GM12878 (cell line): ENCODE measurements at regions not wholly inside any gene's neighbourhood (a gene's known extent, or its start where the extent isn't known, plus 50 kb on each side); places are given as distances from the start of the nearest gene placed in this dataset.

Experiments used
- ATAC-seq: fragments of 200-7000 bp; cut with Tn5 transposase; 3 replicates; pipeline ENCODE4 v1.9.1; 2020; ENCODE audit warnings: mild to moderate bottlenecking, moderate library complexity
- BruUV-seq: library from RNA; stranded (reverse); fragments of 400-500 nt; replicated peaks from 2 replicates; lab custom pipeline; 2021; lab: Mats Ljungman, UMichigan
- CTCF ChIA-PET: fragments of 300-600 bp; sonication (Branson Sonifier 250); formaldehyde crosslinking; extraction: SDS; loops from one replicate; lab custom pipeline; 2021; ENCODE audit warnings: inconsistent platforms; lab: Yijun Ruan, JAX
- POLR2A ChIA-PET: fragments of 350-600 bp; formaldehyde crosslinking; extraction: SDS; loops from one replicate; lab custom pipeline; 2021; ENCODE audit warnings: inconsistent platforms; lab: Charles Lee
- RAD21 ChIA-PET: fragments of 300-600 bp; sonication (Branson Sonifier 250); formaldehyde crosslinking; loops from one replicate; lab custom pipeline; 2023; ENCODE audit warnings: antibody characterized with exemption; ENCODE audit not compliant: unreplicated experiment; lab: Charles Lee
- SMC1A ChIA-PET: fragments of 300-600 bp; sonication (Branson Sonifier 250); formaldehyde crosslinking; loops from one replicate; lab custom pipeline; 2023; ENCODE audit not compliant: unreplicated experiment, uncharacterized antibody; lab: Charles Lee
- DNase-seq: peaks from one replicate; pipeline ENCODE4 v3.0.0-alpha.2; 2011; ENCODE audit warnings: low read depth, low spot score
- FAIRE-seq: peaks from 3 replicates; lab custom pipeline; 2011; peaks lifted over from hg19 to GRCh38; lab: Jason Lieb, UNC
- H2AFZ ChIP-seq: 2 replicates; pipeline ENCODE4 v1.6.0; 2011; ENCODE audit warnings: low read depth, low read length, control low read depth; ENCODE audit not compliant: control insufficient read depth
- H3K27ac ChIP-seq: 2 replicates; pipeline ENCODE4 v1.5.1; 2011; ENCODE audit warnings: control low read depth; ENCODE audit not compliant: control insufficient read depth, insufficient read depth
- H3K27me3 ChIP-seq, 2 experiments: replicated peaks in 1 of 2; 2 replicates each; pipeline versions ENCODE4 v1.6.0 to v1.6.1; 2011; ENCODE audit warnings: low read length in 1 of 2; ENCODE audit not compliant: control insufficient read depth in 2 of 2, insufficient read depth in 2 of 2
- H3K36me3 ChIP-seq, 2 experiments: 2 replicates each; pipeline ENCODE4 v1.5.1; 2011; ENCODE audit warnings: low read length in 1 of 2; ENCODE audit not compliant: control insufficient read depth in 2 of 2, insufficient read depth in 2 of 2
- H3K4me1 ChIP-seq: 2 replicates; pipeline ENCODE4 v1.6.1; 2011; ENCODE audit warnings: mild to moderate bottlenecking, low read length, moderate library complexity, mixed read lengths; ENCODE audit not compliant: control insufficient read depth, insufficient read depth
- H3K4me2 ChIP-seq: 2 replicates; pipeline ENCODE4 v1.6.0; 2011; ENCODE audit warnings: control low read depth; ENCODE audit not compliant: control insufficient read depth, insufficient read depth
- H3K4me3 ChIP-seq: fragments of 200-600 bp; sonication (generic); 2 replicates; pipeline ENCODE4 v1.5.1; 2016
- H3K79me2 ChIP-seq: 2 replicates; pipeline ENCODE4 v1.6.0; 2011; ENCODE audit warnings: low read length; ENCODE audit not compliant: control insufficient read depth, insufficient read depth
- H3K9ac ChIP-seq: 2 replicates; pipeline ENCODE4 v1.8.0; 2011; ENCODE audit warnings: low read length, control low read depth, mixed read lengths; ENCODE audit not compliant: control insufficient read depth, insufficient read depth
- H3K9me3 ChIP-seq: replicated peaks from 3 replicates; pipeline ENCODE4 v1.5.1; 2011; ENCODE audit warnings: mild to moderate bottlenecking, low read length; ENCODE audit not compliant: control insufficient read depth, insufficient read depth
- H4K20me1 ChIP-seq: 2 replicates; pipeline ENCODE4 v1.6.0; 2011; ENCODE audit not compliant: control insufficient read depth, insufficient read depth
- CEBPB ChIP-seq, 2 experiments: fragments of 150-350 bp in 1 of 2; IDR thresholded peaks; 2 replicates each; pipeline ENCODE4 v1.6.1; 2012 to 2014; ENCODE audit warnings: low read depth in 2 of 2, low read length in 2 of 2, borderline replicate concordance in 1 of 2, inconsistent platforms in 1 of 2
- CHD1 ChIP-seq: IDR thresholded peaks from 2 replicates; pipeline ENCODE4 v1.6.1; 2012; ENCODE audit warnings: low read depth, low read length, improper control_type of control experiment
- FOS ChIP-seq: IDR thresholded peaks from 3 replicates; pipeline ENCODE4 v1.6.1; 2011; ENCODE audit warnings: borderline replicate concordance; ENCODE audit not compliant: insufficient read length; ENCODE audit errors: extremely low read depth
- SIN3A ChIP-seq: IDR thresholded peaks from 2 replicates; pipeline ENCODE4 v1.6.1; 2012; ENCODE audit warnings: low read depth, low read length, improper control_type of control experiment
- SIX5 ChIP-seq: IDR thresholded peaks from 2 replicates; pipeline ENCODE4 v1.6.1; 2011; ENCODE audit warnings: mild to moderate bottlenecking, low read depth, low read length, moderate library complexity; ENCODE audit not compliant: severe bottlenecking
- SPI1 ChIP-seq: IDR thresholded peaks from 2 replicates; pipeline ENCODE4 v1.6.1; 2011; ENCODE audit warnings: low read depth, mild to moderate bottlenecking, low read length, moderate library complexity, borderline replicate concordance; ENCODE audit not compliant: insufficient read depth
- ZNF24 ChIP-seq: fragments of 450-650 bp; IDR thresholded peaks from 2 replicates; pipeline ENCODE4 v1.6.1; 2017; ENCODE audit warnings: antibody characterized with exemption, mild to moderate bottlenecking
- ZNF274 ChIP-seq: IDR thresholded peaks from one replicate; pipeline ENCODE4 v1.8.0; 2011; ENCODE audit not compliant: insufficient read length, insufficient read depth
- WGBS: methylation state at CpG from one replicate; pipeline ENCODE4 v1.1.6; 2016; ENCODE audit warnings: low lambda C conversion rate; ENCODE audit not compliant: insufficient replicate concordance, insufficient coverage; ENCODE audit errors: missing lambda C conversion rate; 5-methylcytosine and 5-hydroxymethylcytosine counted together
- in situ Hi-C: fragments of 300-500 bp; cut with MboI; formaldehyde crosslinking; loops from 9 replicates; pipeline ENCODE4 v1.14.3; 2018; ENCODE audit warnings: mixed read lengths
- intact Hi-C: fragments of 100-400 bp; cut with micrococcal nuclease; formaldehyde crosslinking; loops from one replicate; pipeline ENCODE4 v1.14.2; 2022; ENCODE audit not compliant: unreplicated experiment
- TF ChIP-seq, protein P1 (sequence below): fragments of 450-650 bp; IDR thresholded peaks from 2 replicates; pipeline ENCODE4 v1.6.1; 2017; ENCODE audit warnings: antibody characterized with exemption, mild to moderate bottlenecking, moderate library complexity
- TF ChIP-seq, protein P2 (sequence below): fragments of 450-650 bp; formaldehyde crosslinking; IDR thresholded peaks from 2 replicates; pipeline ENCODE4 v1.4.0; 2022; ENCODE audit warnings: mild to moderate bottlenecking, moderate library complexity
- TF ChIP-seq, protein P3 (sequence below): fragments of 450-650 bp; IDR thresholded peaks from 2 replicates; pipeline ENCODE4 v1.6.1; 2016; ENCODE audit warnings: mild to moderate bottlenecking
- TF ChIP-seq, protein P4 (sequence below): fragments of 450-650 bp; IDR thresholded peaks from 2 replicates; pipeline ENCODE4 v1.6.1; 2017; ENCODE audit warnings: mild to moderate bottlenecking, moderate library complexity

DNA sequence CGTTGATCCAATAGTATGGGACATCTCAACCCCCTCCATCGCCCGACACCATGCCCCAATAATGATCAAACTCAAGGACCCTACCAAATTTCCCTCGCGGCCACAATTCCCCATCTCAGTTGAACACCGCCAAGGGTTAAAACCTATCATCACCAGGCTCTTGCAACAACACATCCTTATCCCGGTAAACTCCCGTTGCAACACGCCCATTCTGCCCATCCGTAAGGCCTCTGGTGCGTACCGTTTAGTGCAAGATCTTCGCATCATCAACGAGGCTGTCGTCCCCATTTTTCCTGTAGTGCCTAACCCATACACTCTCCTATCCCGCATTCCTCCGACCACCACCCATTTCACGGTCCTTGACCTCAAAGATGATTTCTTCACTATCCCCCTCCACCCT, 960.5 kb downstream of the RPA4 start:
- POLR2A ChIA-PET, result no interaction called here
- no peaks in the 10 kb centered on the region for H3K79me2 ChIP-seq
- no peak overlapping the region for H2AFZ ChIP-seq
- H3K36me3 ChIP-seq, result no peaks in the 10 kb centered on the region
- BruUV-seq, result no TSS peak
- no peaks in the 10 kb centered on the region for H3K27me3 ChIP-seq
- FAIRE-seq, result no peak
- CTCF ChIA-PET, result no interaction called here
- no peaks in the 10 kb centered on the region for H3K4me1 ChIP-seq
- no peaks in the 10 kb centered on the region; the same call in 2 of the 3 replicates for H3K9me3 ChIP-seq
- 86% methylated on average over 18 of the region's 18 CpGs for WGBS
- RAD21 ChIA-PET, result no interaction called here
- DNase-seq, result no peak
- no peak overlapping the region for H3K9ac ChIP-seq
- SMC1A ChIA-PET, result no interaction called here
- in situ Hi-C loops, result no loop called here
- H4K20me1 ChIP-seq, result no peaks in the 10 kb centered on the region
- no peak overlapping the region for H3K4me2 ChIP-seq
- no peak overlapping the region for H3K4me3 ChIP-seq
- ATAC-seq, result no peak
- intact Hi-C loops, result no loop called here
- H3K27ac ChIP-seq, result no peak overlapping the region
- no peak for TF ChIP-seq ZNF24
- no peak for TF ChIP-seq SPI1
- TF ChIP-seq, protein P1, sequence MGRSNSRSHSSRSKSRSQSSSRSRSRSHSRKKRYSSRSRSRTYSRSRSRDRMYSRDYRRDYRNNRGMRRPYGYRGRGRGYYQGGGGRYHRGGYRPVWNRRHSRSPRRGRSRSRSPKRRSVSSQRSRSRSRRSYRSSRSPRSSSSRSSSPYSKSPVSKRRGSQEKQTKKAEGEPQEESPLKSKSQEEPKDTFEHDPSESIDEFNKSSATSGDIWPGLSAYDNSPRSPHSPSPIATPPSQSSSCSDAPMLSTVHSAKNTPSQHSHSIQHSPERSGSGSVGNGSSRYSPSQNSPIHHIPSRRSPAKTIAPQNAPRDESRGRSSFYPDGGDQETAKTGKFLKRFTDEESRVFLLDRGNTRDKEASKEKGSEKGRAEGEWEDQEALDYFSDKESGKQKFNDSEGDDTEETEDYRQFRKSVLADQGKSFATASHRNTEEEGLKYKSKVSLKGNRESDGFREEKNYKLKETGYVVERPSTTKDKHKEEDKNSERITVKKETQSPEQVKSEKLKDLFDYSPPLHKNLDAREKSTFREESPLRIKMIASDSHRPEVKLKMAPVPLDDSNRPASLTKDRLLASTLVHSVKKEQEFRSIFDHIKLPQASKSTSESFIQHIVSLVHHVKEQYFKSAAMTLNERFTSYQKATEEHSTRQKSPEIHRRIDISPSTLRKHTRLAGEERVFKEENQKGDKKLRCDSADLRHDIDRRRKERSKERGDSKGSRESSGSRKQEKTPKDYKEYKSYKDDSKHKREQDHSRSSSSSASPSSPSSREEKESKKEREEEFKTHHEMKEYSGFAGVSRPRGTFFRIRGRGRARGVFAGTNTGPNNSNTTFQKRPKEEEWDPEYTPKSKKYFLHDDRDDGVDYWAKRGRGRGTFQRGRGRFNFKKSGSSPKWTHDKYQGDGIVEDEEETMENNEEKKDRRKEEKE, result no peak
- TF ChIP-seq CHD1, result no peak
- TF ChIP-seq, protein P2, sequence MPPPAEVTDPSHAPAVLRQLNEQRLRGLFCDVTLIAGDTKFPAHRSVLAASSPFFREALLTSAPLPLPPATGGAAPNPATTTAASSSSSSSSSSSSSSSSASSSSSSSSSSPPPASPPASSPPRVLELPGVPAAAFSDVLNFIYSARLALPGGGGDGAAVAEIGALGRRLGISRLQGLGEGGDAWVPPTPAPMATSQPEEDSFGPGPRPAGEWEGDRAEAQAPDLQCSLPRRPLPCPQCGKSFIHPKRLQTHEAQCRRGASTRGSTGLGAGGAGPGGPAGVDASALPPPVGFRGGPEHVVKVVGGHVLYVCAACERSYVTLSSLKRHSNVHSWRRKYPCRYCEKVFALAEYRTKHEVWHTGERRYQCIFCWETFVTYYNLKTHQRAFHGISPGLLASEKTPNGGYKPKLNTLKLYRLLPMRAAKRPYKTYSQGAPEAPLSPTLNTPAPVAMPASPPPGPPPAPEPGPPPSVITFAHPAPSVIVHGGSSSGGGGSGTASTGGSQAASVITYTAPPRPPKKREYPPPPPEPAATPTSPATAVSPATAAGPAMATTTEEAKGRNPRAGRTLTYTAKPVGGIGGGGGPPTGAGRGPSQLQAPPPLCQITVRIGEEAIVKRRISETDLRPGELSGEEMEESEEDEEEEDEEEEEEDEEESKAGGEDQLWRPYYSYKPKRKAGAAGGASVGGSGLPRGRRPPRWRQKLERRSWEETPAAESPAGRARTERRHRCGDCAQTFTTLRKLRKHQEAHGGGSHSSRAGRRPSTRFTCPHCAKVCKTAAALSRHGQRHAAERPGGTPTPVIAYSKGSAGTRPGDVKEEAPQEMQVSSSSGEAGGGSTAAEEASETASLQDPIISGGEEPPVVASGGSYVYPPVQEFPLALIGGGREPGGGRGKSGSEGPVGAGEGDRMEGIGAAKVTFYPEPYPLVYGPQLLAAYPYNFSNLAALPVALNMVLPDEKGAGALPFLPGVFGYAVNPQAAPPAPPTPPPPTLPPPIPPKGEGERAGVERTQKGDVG (CRISPR knock-in tag), result no peak
- TF ChIP-seq SIN3A, result no peak
- TF ChIP-seq, protein P3, sequence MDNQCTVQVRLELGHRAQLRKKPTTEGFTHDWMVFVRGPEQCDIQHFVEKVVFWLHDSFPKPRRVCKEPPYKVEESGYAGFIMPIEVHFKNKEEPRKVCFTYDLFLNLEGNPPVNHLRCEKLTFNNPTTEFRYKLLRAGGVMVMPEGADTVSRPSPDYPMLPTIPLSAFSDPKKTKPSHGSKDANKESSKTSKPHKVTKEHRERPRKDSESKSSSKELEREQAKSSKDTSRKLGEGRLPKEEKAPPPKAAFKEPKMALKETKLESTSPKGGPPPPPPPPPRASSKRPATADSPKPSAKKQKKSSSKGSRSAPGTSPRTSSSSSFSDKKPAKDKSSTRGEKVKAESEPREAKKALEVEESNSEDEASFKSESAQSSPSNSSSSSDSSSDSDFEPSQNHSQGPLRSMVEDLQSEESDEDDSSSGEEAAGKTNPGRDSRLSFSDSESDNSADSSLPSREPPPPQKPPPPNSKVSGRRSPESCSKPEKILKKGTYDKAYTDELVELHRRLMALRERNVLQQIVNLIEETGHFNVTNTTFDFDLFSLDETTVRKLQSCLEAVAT, result no peak
- TF ChIP-seq, protein P4, sequence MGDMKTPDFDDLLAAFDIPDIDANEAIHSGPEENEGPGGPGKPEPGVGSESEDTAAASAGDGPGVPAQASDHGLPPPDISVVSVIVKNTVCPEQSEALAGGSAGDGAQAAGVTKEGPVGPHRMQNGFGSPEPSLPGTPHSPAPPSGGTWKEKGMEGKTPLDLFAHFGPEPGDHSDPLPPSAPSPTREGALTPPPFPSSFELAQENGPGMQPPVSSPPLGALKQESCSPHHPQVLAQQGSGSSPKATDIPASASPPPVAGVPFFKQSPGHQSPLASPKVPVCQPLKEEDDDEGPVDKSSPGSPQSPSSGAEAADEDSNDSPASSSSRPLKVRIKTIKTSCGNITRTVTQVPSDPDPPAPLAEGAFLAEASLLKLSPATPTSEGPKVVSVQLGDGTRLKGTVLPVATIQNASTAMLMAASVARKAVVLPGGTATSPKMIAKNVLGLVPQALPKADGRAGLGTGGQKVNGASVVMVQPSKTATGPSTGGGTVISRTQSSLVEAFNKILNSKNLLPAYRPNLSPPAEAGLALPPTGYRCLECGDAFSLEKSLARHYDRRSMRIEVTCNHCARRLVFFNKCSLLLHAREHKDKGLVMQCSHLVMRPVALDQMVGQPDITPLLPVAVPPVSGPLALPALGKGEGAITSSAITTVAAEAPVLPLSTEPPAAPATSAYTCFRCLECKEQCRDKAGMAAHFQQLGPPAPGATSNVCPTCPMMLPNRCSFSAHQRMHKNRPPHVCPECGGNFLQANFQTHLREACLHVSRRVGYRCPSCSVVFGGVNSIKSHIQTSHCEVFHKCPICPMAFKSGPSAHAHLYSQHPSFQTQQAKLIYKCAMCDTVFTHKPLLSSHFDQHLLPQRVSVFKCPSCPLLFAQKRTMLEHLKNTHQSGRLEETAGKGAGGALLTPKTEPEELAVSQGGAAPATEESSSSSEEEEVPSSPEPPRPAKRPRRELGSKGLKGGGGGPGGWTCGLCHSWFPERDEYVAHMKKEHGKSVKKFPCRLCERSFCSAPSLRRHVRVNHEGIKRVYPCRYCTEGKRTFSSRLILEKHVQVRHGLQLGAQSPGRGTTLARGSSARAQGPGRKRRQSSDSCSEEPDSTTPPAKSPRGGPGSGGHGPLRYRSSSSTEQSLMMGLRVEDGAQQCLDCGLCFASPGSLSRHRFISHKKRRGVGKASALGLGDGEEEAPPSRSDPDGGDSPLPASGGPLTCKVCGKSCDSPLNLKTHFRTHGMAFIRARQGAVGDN, result no peak
- no peak for TF ChIP-seq ZNF274
- TF ChIP-seq CEBPB (IDR thresholded peaks at IDR 0.05; ENCODE audit: borderline replicate concordance in 1 of 2, low read depth in 2 of 2, low read length in 2 of 2), result no peak
- no peak for TF ChIP-seq FOS
- TF ChIP-seq SIX5, result no peak
